MCF 10A (cell line): ENCODE measurements at regions not wholly inside any gene's neighbourhood (a gene's known extent, or its start where the extent isn't known, plus 50 kb on each side); places are given as distances from the start of the nearest gene placed in this dataset.

Experiments used
- BruUV-seq: library from RNA; stranded (reverse); fragments of 400-500 nt; replicated peaks from 2 replicates; lab custom pipeline; 2021; lab: Mats Ljungman, UMichigan
- CTCF ChIA-PET: fragments of 300-600 bp; sonication (Branson Sonifier 250); formaldehyde crosslinking; extraction: SDS; loops from one replicate; lab custom pipeline; 2021; ENCODE audit warnings: antibody characterized with exemption, inconsistent platforms; lab: Yijun Ruan, JAX
- POLR2A ChIA-PET: fragments of 300-600, 350-650 bp; sonication (Branson Sonifier 250); formaldehyde crosslinking; extraction: SDS; loops from one replicate; lab custom pipeline; 2020; ENCODE audit warnings: antibody characterized with exemption, inconsistent platforms; lab: Yijun Ruan, JAX
- DNase-seq: peaks from one replicate; pipeline ENCODE4 v3.0.0-alpha.2; 2018; ENCODE audit not compliant: unreplicated experiment
- H3K27ac Mint-ChIP-seq: one replicate; pipeline ENCODE4 v1.8.0; 2022; ENCODE audit warnings: mild to moderate bottlenecking, low read depth, mixed read lengths; ENCODE audit not compliant: unreplicated experiment
- H3K27me3 Mint-ChIP-seq: one replicate; pipeline ENCODE4 v1.8.0; 2022; ENCODE audit warnings: mixed read lengths; ENCODE audit not compliant: insufficient read depth, unreplicated experiment
- H3K36me3 Mint-ChIP-seq: one replicate; pipeline ENCODE4 v1.8.0; 2022; ENCODE audit warnings: mild to moderate bottlenecking, moderate library complexity, mixed read lengths; ENCODE audit not compliant: insufficient read depth, unreplicated experiment
- H3K4me1 Mint-ChIP-seq: one replicate; pipeline ENCODE4 v1.8.0; 2022; ENCODE audit warnings: mixed read lengths; ENCODE audit not compliant: insufficient read depth, unreplicated experiment
- H3K4me3 Mint-ChIP-seq: one replicate; pipeline ENCODE4 v1.8.0; 2022; ENCODE audit warnings: mild to moderate bottlenecking, moderate library complexity, mixed read lengths; ENCODE audit not compliant: unreplicated experiment
- H3K9me3 Mint-ChIP-seq: one replicate; pipeline ENCODE4 v1.8.0; 2022; ENCODE audit warnings: mixed read lengths; ENCODE audit not compliant: unreplicated experiment
- intact Hi-C: fragments of 100-400 bp; cut with micrococcal nuclease; formaldehyde crosslinking; loops from 2 replicates; pipeline ENCODE4 v1.14.1; 2022
- TF ChIP-seq, protein P1 (sequence below): fragments of 200-600 bp; IDR thresholded peaks from one replicate; pipeline ENCODE4 v1.8.0; 2022; ENCODE audit warnings: antibody characterized with exemption, mild to moderate bottlenecking; ENCODE audit not compliant: unreplicated experiment

DNA sequence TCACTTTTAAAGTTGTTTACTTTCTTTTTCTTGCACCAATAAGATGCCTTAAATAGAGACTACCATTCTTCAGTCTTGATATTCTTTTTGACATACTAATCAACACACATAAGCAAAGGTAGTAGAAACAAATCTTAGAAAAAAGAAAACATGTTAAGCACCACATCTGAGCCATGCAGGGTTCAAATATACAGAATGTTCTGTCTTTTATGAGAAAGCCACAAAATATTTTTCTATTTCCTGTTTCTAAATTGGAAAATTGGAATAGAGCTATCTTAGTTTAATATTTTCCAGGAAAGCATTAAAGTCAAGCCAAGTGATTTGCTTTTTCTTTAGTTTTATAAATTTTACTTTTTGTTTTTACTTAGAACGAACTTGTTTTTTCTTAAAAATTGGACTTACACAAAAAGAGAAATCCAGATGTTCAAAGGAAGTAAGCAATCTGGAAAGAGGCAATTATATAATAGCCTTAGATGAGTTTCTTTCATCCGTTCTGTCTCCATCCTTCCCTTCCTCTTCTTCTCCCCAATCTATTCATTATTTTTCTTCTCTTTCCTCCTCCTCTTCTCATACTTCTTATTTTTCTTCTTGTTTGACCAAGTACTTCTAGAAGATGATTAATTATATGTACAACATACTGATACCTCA, 731.7 kb downstream of the SQOR start:
- Mint-ChIP-seq H3K4me1 (peaks cover 9% of the 10 kb centered on the region), H3K4me3 (no peak overlapping the region), H3K36me3 (no peaks in the 10 kb centered on the region), H3K9me3 (peaks cover 7% of the 10 kb centered on the region), H3K27ac (no peak overlapping the region), H3K27me3 (no peaks in the 10 kb centered on the region)
- ChIA-PET POLR2A (interaction anchor here (1.3 kb wide), 2 partner anchors 73 to 652 kb away, joined by 3 to 4 read pairs; no protein-coding TSS in a partner anchor), CTCF (no interaction called here)
- intact Hi-C loops: no loop called here
- TF ChIP-seq, protein P1, sequence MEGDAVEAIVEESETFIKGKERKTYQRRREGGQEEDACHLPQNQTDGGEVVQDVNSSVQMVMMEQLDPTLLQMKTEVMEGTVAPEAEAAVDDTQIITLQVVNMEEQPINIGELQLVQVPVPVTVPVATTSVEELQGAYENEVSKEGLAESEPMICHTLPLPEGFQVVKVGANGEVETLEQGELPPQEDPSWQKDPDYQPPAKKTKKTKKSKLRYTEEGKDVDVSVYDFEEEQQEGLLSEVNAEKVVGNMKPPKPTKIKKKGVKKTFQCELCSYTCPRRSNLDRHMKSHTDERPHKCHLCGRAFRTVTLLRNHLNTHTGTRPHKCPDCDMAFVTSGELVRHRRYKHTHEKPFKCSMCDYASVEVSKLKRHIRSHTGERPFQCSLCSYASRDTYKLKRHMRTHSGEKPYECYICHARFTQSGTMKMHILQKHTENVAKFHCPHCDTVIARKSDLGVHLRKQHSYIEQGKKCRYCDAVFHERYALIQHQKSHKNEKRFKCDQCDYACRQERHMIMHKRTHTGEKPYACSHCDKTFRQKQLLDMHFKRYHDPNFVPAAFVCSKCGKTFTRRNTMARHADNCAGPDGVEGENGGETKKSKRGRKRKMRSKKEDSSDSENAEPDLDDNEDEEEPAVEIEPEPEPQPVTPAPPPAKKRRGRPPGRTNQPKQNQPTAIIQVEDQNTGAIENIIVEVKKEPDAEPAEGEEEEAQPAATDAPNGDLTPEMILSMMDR: no peak
- no TSS peak for BruUV-seq
- DNase-seq: no peak

DNA sequence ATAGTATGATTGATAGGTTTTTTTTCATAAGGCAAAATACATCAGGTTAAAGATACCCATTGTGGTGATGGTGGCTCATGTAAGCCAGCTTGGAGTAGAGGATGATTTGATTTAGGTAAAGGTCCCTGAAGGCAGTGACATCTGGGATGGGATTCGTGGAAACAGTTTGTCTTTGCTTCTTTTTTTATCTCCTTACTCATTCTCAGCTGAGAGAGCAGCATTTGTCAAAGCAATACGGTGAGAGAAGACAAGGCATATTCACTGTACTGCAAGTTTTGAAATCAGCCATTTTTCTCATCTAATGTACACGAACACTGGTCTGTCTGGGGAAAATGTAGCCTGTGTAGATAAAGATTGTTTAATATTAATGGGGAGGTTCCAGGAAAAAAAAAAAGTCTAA, 749.1 kb downstream of the SQOR start:
- CTCF ChIA-PET: no interaction called here
- POLR2A ChIA-PET: interaction anchor here (0.6 kb wide), 1 partner anchor 77 kb away, joined by 3 read pairs; no protein-coding TSS in a partner anchor
- BruUV-seq: no TSS peak
- Mint-ChIP-seq H3K36me3 (no peaks in the 10 kb centered on the region), H3K9me3 (no peaks in the 10 kb centered on the region), H3K27me3 (no peaks in the 10 kb centered on the region), H3K4me3 (no peak overlapping the region), H3K27ac (no peak overlapping the region), H3K4me1 (no peaks in the 10 kb centered on the region)
- TF ChIP-seq, protein P1: no peak
- intact Hi-C loops: no loop called here
- DNase-seq: no peak

DNA sequence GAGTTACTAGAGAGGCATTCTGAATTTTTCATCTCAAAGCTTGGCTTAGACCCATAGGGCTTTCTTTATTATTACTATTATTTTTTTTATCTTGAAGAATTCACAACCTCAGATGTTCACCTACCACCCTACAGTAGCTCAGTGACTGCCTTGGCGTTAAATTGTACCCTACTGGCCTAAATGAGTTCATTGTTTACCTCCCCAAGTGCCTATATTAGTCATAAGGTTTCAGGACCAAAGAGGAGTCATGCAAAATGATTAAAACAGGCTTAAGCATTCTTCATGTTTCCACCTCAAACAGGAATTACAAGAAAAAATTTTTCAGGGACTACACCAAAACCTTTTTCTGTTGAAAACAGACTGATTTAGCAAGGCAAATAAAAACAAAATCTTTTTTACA, 751.5 kb downstream of the SQOR start:
- TF ChIP-seq, protein P1: no peak
- BruUV-seq: no TSS peak
- Mint-ChIP-seq H3K36me3 (no peaks in the 10 kb centered on the region), H3K4me1 (no peaks in the 10 kb centered on the region), H3K27ac (no peak overlapping the region), H3K9me3 (no peaks in the 10 kb centered on the region), H3K27me3 (no peaks in the 10 kb centered on the region), H3K4me3 (no peak overlapping the region)
- no peak for DNase-seq
- CTCF ChIA-PET: no interaction called here
- POLR2A ChIA-PET: no interaction called here
- intact Hi-C loops: no loop called here

DNA sequence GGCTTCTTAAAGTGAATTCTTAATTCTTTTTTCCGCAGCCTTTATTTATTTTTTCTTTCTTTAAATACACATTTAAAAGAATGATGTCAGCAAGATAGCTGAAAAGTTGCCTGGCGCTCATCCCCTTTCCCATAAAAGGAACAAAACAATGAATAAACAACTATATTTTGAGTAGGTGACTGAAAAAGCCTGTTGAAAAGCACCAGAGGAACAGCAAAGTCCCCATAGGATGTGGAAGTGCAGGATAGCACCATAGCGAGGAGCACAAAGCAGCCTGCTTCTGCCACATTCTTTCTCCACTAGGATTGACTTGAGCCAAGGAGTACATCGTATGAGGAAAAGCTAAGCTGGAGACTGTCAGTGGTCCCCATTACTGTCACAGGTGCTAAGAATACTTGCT, 754.9 kb downstream of the SQOR start:
- H3K27ac Mint-ChIP-seq: no peak overlapping the region
- CTCF ChIA-PET: interaction anchor here (0.5 to 0.9 kb wide), 2 partner anchors 16 to 729 kb away, joined by 4 read pairs; no protein-coding TSS in a partner anchor
- intact Hi-C loops: no loop called here
- no peaks in the 10 kb centered on the region for H3K4me1 Mint-ChIP-seq
- POLR2A ChIA-PET: no interaction called here
- no peak overlapping the region for H3K4me3 Mint-ChIP-seq
- H3K9me3 Mint-ChIP-seq: no peaks in the 10 kb centered on the region
- no peaks in the 10 kb centered on the region for H3K36me3 Mint-ChIP-seq
- TF ChIP-seq, protein P1: no peak
- no peaks in the 10 kb centered on the region for H3K27me3 Mint-ChIP-seq
- no TSS peak for BruUV-seq
- no peak for DNase-seq
